Peyer's patch (tissue), 4 donors: ENCODE measurements at regions not wholly inside any gene's neighbourhood (a gene's known extent, or its start where the extent isn't known, plus 50 kb on each side); places are given as distances from the start of the nearest gene placed in this dataset.

Source experiments
- POLR2A ChIP-seq, 2 donors: fragments of 450-650 bp; IDR thresholded peaks; one replicate each; pipeline ENCODE4 v1.5.1; 2017; ENCODE audit warnings: antibody characterized with exemption in 2 of 2, mild to moderate bottlenecking in 2 of 2, moderate library complexity in 2 of 2
- TF ChIP-seq, protein P1 (sequence below), 6 experiments: fragments of 450-650 bp in 4 of 6; fragments of 200-600 bp in 2 of 6; sonication (generic) in 1 of 6; IDR thresholded peaks; one replicate each; pipeline ENCODE4 v1.5.1; 2017 to 2019; ENCODE audit warnings: antibody characterized with exemption in 6 of 6, mild to moderate bottlenecking in 3 of 6, moderate library complexity in 1 of 6

- TF ChIP-seq POLR2A (IDR thresholded peaks at IDR 0.05), result no peak
- TF ChIP-seq, protein P1, sequence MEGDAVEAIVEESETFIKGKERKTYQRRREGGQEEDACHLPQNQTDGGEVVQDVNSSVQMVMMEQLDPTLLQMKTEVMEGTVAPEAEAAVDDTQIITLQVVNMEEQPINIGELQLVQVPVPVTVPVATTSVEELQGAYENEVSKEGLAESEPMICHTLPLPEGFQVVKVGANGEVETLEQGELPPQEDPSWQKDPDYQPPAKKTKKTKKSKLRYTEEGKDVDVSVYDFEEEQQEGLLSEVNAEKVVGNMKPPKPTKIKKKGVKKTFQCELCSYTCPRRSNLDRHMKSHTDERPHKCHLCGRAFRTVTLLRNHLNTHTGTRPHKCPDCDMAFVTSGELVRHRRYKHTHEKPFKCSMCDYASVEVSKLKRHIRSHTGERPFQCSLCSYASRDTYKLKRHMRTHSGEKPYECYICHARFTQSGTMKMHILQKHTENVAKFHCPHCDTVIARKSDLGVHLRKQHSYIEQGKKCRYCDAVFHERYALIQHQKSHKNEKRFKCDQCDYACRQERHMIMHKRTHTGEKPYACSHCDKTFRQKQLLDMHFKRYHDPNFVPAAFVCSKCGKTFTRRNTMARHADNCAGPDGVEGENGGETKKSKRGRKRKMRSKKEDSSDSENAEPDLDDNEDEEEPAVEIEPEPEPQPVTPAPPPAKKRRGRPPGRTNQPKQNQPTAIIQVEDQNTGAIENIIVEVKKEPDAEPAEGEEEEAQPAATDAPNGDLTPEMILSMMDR (IDR thresholded peaks at IDR 0.05), result no peak
Measured at GRCh38 chr17:21470861-21471260, 94.7 kb downstream of the KCNJ12 start.
